ENCODE measurements at regions not wholly inside any gene's neighbourhood (a gene's known extent, or its start where the extent isn't known, plus 50 kb on each side); places are given as distances from the start of the nearest gene placed in this dataset.

- Histone ChIP-seq H3K4me1 (no peaks in the 10 kb centered on the region), H3K9me3 (no peaks in the 10 kb centered on the region), H3K27ac (no peak overlapping the region), H3K4me3 (replicated peaks in 1 of 3) (no peak overlapping the region), H3K27me3 (no peaks in the 10 kb centered on the region), H3K36me3 (no peaks in the 10 kb centered on the region)
- intact Hi-C loops (cut with DNase I) = loop anchor here (10.0 kb wide), 1 partner anchor 373 kb away; no protein-coding TSS in a partner anchor
- TF ChIP-seq CTCF (IDR thresholded peaks at IDR 0.05) = no peak
- no peak for TF ChIP-seq POLR2A (IDR thresholded peaks at IDR 0.05)
- DNase-seq = no peak
- WGBS, 2 donors = 88 to 92% methylated on average over 3 of the region's 3 CpGs
Observed at GRCh38 chr18:55787536-55788073, 199.6 kb upstream of the TCF4 start.

GRCh38 chr18:55786651-55787272 is 198.8 kb upstream of the TCF4 start:
- H3K27me3 ChIP-seq = no peaks in the 10 kb centered on the region
- TF ChIP-seq POLR2A (IDR thresholded peaks at IDR 0.05) = no peak
- no peaks in the 10 kb centered on the region for H3K36me3 ChIP-seq
- WGBS, 2 donors = 90 to 91% methylated on average over 2 of the region's 2 CpGs
- no peak overlapping the region for H3K4me3 ChIP-seq (replicated peaks in 1 of 3)
- DNase-seq = no peak
- H3K4me1 ChIP-seq = no peaks in the 10 kb centered on the region
- no peak overlapping the region for H3K27ac ChIP-seq
- intact Hi-C loops (cut with DNase I) = loop anchor here (10.0 kb wide), 1 partner anchor 372 kb away; no protein-coding TSS in a partner anchor
- H3K9me3 ChIP-seq = no peaks in the 10 kb centered on the region

GRCh38 chr18:55783921-55784320 is 195.9 kb upstream of the TCF4 start:
- DNase-seq = no peak
- Histone ChIP-seq H3K36me3 (no peaks in the 10 kb centered on the region), H3K4me3 (replicated peaks in 1 of 3) (no peak overlapping the region), H3K4me1 (no peaks in the 10 kb centered on the region), H3K27me3 (no peaks in the 10 kb centered on the region), H3K27ac (no peak overlapping the region), H3K9me3 (no peaks in the 10 kb centered on the region)
- TF ChIP-seq CTCF (IDR thresholded peaks at IDR 0.05) (no peak), POLR2A (IDR thresholded peaks at IDR 0.05) (no peak)
- intact Hi-C loops (cut with DNase I) = loop anchor here (10.0 kb wide), 1 partner anchor 369 kb away; no protein-coding TSS in a partner anchor
- WGBS, 2 donors = 86% methylated on average over 2 of the region's 2 CpGs

- no peak overlapping the region for H3K4me3 ChIP-seq (replicated peaks in 1 of 3)
- DNase-seq = peak; percentile 10 to 23
- intact Hi-C loops (cut with DNase I) = loop anchor here (10.0 kb wide), 1 partner anchor 367 kb away; no protein-coding TSS in a partner anchor
- H3K27me3 ChIP-seq = no peaks in the 10 kb centered on the region
- H3K27ac ChIP-seq = no peak overlapping the region
- TF ChIP-seq POLR2A (IDR thresholded peaks at IDR 0.05) = no peak
- TF ChIP-seq CTCF (IDR thresholded peaks at IDR 0.05) = peak in 4 of 6 experiments; percentile 10 to 46 (median 23)
- H3K36me3 ChIP-seq = no peaks in the 10 kb centered on the region
- 65 to 71% methylated on average over 6 of the region's 6 CpGs for WGBS, 2 donors
- H3K9me3 ChIP-seq = no peaks in the 10 kb centered on the region
- H3K4me1 ChIP-seq = no peaks in the 10 kb centered on the region
Observed at GRCh38 chr18:55781481-55781957, 193.5 kb upstream of the TCF4 start.

- peak overlapping the region in 2 of 3 donors; percentile 48 to 73 for H3K27ac ChIP-seq
- intact Hi-C loops (cut with DNase I) = loop anchor here (10.0 kb wide), 1 partner anchor 366 kb away; no protein-coding TSS in a partner anchor
- H3K27me3 ChIP-seq = no peaks in the 10 kb centered on the region
- H3K9me3 ChIP-seq = no peaks in the 10 kb centered on the region
- no peak for DNase-seq
- 41 to 47% methylated on average over 7 to 9 of the region's 9 CpGs for WGBS, 2 donors
- no peaks in the 10 kb centered on the region for H3K4me1 ChIP-seq
- TF ChIP-seq CTCF (IDR thresholded peaks at IDR 0.05) (no peak), POLR2A (IDR thresholded peaks at IDR 0.05) (no peak)
- peak overlapping the region in 2 of 3 donors; percentile 7 to 40 for H3K4me3 ChIP-seq (replicated peaks in 1 of 3)
- no peaks in the 10 kb centered on the region for H3K36me3 ChIP-seq
Observed at GRCh38 chr18:55780586-55781071, 192.6 kb upstream of the TCF4 start.
